ENCODE measurements at regions not wholly inside any gene's neighbourhood (a gene's known extent, or its start where the extent isn't known, plus 50 kb on each side); places are given as distances from the start of the nearest gene placed in this dataset.

- TF ChIP-seq CTCF (IDR thresholded peaks at IDR 0.05) = no peak
- no peak for TF ChIP-seq ZNF317 (CRISPR knock-in tag; IDR thresholded peaks at IDR 0.05; ENCODE audit: borderline replicate concordance, low read depth)
- TF ChIP-seq STAT6 (CRISPR knock-in tag; conservative IDR thresholded peaks at IDR 0.05; ENCODE audit: low read depth) = no peak
- TF ChIP-seq ATF6 (CRISPR knock-in tag; IDR thresholded peaks at IDR 0.05) = no peak
- TF ChIP-seq JAZF1 (CRISPR knock-in tag; IDR thresholded peaks at IDR 0.05) = no peak
- TF ChIP-seq E2F4 (CRISPR knock-in tag; IDR thresholded peaks at IDR 0.05; ENCODE audit: borderline replicate concordance, low read depth) = no peak
- TF ChIP-seq TCF7 (CRISPR knock-in tag; IDR thresholded peaks at IDR 0.05; ENCODE audit: low read depth) = no peak
- no peak for TF ChIP-seq SMAD3 (CRISPR knock-in tag; IDR thresholded peaks at IDR 0.05; ENCODE audit: borderline replicate concordance)
- TF ChIP-seq CBFB (CRISPR knock-in tag; IDR thresholded peaks at IDR 0.05; ENCODE audit: low read depth) = no peak
- TF ChIP-seq CDX4 (CRISPR knock-in tag; IDR thresholded peaks at IDR 0.05; ENCODE audit: borderline replicate concordance) = no peak
Measured at GRCh38 chr5:2864515-2865105, 113.1 kb upstream of the IRX2 start.

All from WTC11 (cell line).